Posterior cingulate gyrus (tissue), 11 donors: ENCODE measurements at regions not wholly inside any gene's neighbourhood (a gene's known extent, or its start where the extent isn't known, plus 50 kb on each side); places are given as distances from the start of the nearest gene placed in this dataset.

ENCODE experiments used
- DNase-seq, 10 donors: peaks; one replicate each; pipeline versions ENCODE4 v3.0.0 to v3.0.0-alpha.2; 2020 to 2021; ENCODE audit warnings: mixed read lengths in 3 of 10
- intact Hi-C: fragments of 100-400 bp; cut with DNase I; formaldehyde crosslinking; loops from one replicate; pipeline ENCODE4 v1.15.1; 2023

GRCh38 chr4:161010227-161010626, 1153.6 kb downstream of the FSTL5 start:
- DNase-seq = no peak
- intact Hi-C loops = no loop called here
